ENCODE measurements at regions not wholly inside any gene's neighbourhood (a gene's known extent, or its start where the extent isn't known, plus 50 kb on each side); places are given as distances from the start of the nearest gene placed in this dataset.

DNA sequence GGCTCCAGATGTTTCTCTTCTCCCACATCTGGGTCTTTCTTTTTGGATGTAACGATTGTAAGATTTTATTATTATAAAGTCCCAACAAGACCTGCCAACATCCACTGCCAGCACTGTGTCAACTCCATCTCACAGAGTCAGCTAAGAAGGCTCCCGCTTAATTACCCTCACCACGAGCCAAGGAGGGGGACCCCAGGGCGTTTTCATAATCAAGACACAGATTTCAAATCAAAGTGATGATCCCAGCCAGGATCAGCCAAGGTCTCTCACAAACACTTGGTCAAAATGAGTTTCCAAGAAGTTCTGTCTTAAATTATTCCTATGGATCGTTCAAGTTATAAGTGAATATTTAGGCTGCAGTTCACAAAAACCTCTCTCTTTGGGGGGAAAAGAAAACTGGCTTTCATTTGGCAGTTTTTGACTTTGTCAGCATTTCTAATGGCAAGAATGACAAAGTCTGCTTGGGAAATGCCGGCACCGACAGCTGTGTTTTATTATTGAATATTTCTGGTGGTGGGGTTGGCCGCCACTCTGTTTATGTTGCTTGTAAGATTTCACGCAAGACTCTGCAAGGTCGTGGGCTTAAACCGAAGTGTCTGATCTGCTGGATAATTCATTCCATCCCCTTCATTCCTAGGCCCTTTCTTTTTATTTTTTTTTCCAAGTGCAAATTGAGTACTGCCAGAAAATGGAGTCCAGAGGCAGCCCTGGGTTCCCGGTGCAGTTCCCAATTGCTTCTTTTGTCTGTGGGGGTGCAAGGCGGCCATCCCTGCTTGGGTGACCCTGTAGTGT lies 170.2 kb upstream of the PMEPA1 start:
- no peak for DNase-seq (ENCODE audit: low spot score)

DNA sequence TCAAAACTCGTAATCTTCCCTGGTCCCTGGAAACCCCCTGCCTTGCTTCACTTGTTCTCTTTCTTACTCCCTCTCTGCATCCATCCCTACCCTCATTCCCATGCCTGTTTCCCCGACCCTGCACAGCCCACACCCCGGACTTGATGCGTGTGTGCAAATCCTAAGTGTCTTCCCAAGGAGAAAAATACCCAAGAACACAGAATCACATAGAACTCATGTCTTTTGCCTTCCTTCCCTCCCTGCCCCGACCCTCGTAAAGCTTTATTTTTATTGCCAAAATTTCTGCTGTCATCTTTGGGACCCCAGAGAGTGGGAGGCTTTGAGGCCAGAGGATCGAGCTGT lies 169.6 kb upstream of the PMEPA1 start:
- no peak for DNase-seq (ENCODE audit: low spot score)

DNA sequence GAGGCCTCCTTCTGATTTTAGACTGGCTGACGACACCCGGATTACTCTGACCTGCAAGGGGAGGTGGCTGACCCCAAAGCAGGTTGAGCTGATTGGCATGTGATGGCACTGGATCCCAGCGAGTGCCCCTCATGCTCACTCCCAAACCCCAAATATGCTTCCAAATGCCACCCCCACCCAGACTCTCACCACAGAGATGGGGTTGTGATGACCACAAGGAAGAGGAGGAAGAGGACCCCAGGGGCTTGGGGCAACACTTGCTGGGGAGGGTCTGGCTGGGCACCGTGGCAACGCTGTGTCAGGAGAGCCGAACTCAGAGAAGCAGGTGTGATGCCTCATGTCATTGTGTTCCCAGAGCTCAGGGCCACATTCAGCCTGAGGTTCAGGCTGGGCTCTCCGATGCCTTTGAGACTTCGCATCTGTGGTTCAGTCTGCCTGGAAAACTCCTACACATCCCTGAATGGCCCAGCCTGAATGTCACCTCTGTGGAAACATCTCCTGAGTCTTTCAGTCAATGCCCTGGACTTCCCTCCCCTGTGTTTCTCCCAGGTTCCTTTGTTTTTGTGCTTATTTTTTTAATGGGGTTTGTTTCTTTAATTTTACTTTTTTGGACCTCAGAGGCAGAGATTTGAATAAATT lies 169.1 kb upstream of the PMEPA1 start:
- DNase-seq (ENCODE audit: low spot score), result no peak

DNA sequence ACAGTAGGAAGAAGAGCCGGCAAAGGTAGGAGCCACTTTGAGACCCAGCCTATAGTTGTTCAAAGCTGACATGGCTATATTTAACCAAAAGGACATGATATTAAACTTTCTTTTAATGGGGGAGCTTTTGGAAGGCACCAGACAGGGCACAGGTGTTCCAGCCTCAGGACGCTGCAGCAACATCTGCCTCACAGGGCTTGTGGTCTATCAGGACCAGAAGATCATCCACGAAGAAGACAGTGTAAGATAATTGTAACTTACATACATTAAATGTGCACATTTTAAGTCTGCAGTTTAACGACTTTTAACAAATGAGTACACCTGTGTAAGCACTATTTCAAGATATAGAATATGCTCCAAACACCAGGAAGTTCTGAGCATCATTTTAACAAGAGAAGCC lies 168.2 kb upstream of the PMEPA1 start:
- DNase-seq (ENCODE audit: low spot score), result no peak

DNA sequence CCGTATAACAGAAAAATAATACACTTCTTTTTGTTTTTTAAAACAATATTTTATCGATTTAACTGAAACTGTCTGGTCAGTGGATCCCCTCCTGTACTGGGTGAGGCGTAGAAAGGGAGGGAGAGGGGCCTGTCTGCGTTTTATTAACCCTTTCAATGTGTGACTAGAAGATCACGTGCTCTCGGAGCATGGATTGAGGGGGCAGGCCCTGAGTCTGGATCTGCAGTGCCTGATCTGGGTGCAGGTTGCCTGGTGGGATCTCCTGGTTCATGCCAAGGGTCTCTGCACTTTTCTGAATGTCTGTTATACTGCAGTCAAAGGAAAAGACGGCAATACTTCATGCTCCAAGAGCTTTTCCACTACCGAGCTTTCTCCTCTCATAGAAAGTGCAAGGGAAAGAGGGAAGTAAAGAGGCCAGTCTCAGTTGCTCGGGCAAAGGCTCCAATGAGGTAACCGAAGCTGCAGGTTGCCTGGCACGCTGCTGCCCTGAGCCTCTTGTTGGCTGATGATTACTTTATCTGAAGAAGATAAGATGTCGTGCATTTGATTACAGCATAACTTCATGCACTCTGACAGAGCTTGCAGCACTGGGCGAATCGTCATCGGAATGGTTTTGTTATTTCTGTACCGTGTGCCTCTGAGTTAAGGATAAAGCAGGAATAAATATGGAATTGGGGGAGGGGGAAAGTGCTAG lies 167.5 kb upstream of the PMEPA1 start:
- no peak for DNase-seq (ENCODE audit: low spot score)

DNA sequence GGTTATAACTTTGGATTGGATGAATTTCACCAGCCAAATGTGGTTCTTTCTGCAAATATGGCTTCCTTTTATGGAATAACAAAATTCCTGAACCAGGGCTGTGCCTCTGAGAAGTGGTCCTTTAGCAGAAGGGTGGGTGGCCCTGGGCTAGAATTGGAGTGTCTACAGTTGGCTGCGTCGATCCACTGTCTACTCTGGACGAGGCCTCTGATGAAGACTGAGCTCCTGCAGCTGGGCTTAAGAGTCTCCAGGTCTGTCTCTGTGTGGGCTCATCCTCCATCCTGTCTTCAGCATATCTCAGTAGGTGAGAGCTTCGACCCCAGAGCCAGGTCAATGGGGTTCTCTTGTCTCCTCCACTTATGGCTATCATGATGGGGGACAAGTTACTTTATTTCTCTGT lies 166.3 kb upstream of the PMEPA1 start:
- DNase-seq (ENCODE audit: low spot score), result no peak

DNA sequence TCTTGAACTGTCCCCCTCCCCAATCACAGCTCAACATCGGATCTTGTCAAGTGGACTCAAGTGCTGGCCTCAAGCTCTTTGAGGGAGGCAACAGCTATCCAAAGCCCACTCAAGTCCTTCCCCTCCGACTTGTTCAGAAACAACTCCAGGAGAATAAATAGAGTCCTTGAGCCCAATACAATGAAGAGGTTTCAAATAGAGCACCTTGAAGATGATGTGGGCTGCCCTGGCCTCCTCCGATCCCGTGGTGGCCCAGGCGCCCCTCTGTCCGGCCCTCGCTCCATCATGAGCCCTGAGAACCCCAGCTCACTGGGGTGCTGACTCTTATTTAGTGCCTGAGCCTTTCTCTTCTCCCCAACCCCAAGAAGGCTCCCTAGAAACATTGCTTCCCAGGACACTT lies 164.3 kb upstream of the PMEPA1 start:
- DNase-seq (ENCODE audit: low spot score), result no peak

DNA sequence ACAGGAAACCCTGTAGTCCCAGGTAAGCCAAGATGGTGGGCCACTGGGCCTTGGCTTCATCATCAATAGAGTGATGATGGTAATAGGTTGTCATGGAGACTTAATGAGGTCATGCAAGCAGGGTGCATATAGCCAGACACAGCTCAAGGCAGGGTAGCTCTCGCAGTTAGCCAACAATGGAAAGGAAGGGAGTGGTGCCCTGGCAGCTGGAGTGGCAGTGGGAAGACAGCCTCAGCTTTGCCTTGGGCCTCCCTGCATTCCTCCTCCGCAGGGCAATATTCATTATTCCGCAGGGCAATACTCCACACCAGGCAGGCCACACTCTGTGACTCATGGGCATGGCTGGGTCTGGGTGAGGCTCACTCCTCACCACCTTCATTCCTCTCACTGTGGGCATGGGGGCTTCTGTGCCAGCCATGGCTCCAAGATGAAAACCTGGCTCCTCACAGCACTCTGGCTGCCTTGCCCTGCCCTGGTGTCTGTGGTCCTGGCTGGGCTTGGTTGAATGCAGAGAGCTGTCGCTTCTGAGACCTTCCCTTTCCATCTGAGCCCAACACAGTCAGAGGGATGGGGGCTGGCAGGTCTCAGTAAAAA lies 163.1 kb upstream of the PMEPA1 start:
- no peak for DNase-seq (ENCODE audit: low spot score)

DNA sequence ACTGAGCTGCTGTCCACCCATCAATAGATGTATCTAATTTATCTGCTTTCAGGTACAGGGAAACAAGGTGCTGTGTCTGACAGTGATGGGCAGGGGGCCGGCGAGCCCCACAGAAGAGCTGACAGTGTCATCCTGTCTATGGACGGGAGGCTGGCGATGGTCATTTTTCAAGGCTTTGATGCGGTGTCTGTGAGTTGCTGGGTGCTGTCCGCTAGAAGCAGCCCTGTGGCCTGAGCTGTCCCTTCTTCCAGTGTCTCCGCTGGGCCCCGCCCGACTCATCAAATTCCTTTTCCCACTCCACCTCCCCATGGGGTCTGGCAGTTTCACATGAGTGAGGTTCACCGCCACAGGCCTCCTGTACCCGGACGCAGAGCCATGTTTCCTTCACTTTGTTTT lies 161.4 kb upstream of the PMEPA1 start:
- no peak for DNase-seq (ENCODE audit: low spot score)

DNA sequence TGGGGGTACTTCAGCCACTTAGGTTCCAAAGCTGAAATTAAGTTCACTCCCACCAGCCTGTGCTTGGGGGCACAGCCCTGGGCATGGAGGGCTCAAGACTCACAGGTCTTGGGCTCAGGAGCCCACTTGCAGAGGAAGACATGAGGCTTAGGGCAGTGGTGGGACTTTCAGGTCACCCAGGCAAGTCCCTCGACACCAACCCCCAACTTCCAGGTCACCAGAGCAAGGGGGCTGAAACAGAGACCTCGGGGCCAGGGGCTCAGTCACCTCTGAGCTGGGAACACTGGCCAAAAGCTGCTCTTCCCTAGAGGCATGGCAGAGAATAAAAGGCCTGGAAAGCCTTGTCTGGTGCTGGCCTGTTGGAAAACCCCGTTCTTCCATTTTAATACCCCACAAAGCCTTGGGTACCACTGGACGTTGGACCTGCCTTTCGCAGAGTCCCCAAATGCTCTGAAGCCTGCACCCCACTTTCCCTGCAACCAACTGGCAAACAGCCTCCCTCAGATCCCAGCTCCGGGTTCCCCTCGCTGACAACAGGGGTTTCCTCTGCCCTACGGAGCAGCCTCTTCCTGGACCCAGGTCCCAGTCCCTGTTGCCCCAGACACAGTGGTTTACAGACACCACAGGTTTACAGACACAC lies 160.9 kb upstream of the PMEPA1 start:
- no peak for DNase-seq (ENCODE audit: low spot score)

DNA sequence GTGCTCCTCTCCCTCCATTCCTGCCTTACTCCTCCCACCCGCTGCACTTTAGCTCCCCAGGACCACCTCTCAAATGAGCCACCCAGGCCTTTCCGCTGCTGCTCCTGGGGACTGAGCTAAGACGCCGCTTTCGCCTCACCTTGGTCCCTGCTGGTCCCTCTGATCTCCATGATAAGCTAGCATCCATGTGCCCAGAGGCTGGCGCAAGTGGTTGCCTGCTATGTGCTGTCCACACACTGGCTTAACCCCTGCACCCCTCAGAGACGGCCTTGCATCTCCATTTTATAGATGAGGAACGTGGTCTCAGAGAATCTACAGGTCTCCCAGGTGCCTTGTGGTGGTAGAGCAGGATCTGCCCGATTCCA lies 160.1 kb upstream of the PMEPA1 start:
- no peak for DNase-seq (ENCODE audit: low spot score)

DNA sequence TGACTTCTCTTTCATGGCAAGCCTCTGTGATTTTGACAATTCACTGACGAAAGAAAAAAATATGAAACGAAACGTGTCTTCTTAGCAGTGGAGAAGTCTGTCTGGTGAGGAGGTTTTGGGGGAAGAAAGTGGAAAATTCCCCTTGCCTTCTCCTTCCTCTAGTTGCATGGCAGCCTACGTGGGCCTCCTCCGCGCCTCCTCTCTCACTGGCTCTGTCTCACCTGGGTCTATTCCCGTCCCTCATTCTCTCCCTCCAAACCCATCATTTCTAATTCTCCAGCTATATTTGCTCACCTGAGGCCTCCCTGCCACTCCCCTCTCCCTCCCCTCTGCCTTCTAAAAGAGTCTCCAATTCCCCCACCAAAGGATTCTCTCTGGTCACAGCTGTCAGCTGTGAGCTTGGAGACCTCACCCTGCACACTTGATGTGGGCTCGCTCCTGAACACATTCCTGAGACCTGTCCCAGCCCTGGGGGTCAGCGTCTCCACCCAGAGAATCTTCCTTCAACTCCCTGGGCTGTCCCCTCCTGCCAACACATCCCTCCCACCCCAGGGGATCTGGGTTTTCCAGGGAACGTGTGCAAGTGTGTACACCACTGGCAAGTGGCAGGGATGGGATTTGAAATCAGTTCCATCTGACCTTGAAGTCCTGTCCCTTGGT lies 159.6 kb upstream of the PMEPA1 start:
- DNase-seq (ENCODE audit: low spot score), result no peak

DNA sequence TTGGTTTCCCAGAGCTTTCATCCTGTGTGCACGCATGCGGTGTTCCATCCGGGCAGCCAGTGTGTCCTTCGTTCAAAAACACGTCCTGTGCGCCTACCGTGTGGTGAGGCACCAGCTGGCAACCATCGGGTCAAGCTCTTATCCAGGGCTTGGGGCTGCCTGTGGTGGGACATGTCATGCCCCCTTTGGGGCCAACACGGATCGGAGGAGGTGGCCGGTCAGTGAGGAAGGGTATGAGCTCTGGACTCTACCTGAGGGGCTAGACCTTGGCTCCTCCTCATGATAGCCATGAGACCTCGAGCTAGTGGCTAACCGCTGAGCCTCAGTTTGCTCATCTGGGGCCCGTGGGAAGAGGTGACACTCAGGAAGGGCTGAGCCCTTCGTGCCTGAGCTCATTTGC lies 158.5 kb upstream of the PMEPA1 start:
- no peak for DNase-seq (ENCODE audit: low spot score)

DNA sequence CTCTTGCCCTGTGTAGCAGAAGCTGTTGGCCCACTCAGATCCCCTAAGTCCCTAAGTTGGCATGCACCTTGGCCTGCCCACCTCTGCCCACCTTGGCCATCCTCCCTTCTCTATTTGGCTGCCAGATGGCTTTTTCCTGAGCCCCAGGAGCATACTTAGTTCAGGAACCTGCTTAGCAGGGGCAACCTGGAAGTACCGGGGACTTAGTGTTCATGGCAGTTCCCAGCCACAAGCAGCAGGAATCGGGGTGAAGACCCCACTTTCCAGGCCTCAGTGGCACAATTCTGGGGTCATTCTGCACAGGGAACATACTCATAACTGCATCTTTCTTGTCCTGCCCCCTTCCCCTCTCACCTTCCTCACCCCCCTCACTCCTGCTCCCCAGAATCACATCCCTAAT lies 158.0 kb upstream of the PMEPA1 start:
- no peak for DNase-seq (ENCODE audit: low spot score)

DNA sequence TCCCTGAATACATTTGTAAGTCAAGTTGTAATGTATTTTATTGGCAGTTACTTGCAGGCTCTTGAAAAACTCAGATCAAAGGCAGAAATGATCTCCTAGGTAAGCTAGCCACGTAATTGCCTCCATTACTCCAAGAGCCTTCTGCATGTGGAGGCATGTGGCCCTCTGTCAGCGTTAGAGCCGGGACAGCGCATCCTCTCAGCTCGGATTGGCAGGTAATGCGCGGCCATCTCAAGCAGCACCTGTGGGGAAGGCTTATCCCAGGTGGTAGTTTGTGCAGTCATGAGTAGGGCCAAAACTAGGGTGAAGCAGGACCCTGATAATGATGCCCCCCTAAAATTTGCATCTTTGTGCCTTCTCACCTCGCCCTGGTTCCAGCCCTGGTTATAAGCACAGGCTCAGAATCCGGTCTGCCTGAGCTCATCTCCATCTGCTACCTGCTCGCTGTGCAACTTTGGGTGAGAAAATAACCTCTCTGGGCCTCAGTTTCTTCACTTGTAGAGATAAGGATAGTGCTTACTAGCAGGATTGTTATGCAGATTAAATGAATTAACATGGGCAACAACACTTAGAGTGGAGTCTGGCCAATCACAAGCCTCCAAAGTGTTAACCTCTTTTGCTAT lies 157.5 kb upstream of the PMEPA1 start:
- DNase-seq (ENCODE audit: low spot score), result no peak

DNA sequence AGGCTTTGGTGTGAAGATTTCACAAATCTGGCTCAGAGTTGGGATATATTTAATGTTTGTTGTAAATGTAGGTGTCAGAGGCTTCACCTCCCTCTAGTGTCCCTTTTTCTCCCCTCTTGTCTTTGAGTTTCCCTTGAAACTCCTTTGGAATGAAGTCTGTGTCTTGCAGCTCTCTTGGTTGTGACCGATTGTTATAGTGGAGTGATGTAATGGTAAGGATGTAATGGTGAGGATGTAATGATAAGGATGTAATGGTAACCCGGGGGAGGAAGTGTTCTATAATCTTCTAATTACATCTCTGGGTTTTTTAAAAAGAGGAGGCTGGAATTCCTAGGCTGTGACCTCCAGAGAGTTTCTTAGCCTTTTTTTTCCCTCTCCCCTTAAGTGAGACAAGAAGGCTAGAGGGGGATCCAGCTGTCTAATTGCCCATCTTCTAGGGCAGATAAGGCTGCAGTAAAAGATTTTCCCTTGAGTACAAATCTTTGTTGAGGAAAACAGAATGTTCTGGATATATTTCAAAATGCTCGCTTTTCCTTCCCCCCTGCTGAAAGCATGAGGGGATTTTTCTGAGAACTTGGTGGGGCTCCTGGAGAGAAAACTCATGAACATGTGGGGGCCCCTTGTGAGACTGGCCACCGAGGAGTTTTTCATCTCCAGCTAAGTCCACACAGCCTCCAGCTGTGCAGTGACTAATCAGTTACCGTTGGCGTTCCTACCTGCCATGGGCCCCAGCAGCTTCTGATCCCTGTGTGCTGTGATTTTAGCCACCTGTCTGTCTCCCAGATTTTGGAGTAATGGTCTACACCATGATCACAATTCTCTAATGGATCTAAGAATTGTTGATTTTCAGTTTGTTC lies 156.7 kb upstream of the PMEPA1 start:
- DNase-seq (ENCODE audit: low spot score), result no peak

DNA sequence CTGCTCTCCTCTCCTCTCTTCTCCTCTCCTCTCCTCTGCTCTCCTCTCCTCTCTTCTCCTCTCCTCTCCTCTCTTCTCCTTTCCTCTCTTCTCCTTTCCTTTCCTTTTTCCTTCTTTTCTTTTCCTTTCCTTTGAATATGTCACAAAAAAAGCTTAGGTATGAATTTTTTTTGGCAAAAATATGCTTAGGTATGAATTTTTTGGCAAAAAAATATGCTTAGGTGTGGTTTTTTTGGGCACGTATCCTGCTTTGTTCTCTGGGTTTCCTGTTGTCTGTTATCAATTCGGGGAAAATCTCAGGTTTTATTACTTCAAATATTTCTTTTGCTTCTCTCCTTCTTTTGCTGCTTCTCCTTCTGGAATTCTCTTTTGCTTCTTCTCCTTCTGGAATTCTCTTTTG lies 155.5 kb upstream of the PMEPA1 start:
- DNase-seq (ENCODE audit: low spot score), result no peak

DNA sequence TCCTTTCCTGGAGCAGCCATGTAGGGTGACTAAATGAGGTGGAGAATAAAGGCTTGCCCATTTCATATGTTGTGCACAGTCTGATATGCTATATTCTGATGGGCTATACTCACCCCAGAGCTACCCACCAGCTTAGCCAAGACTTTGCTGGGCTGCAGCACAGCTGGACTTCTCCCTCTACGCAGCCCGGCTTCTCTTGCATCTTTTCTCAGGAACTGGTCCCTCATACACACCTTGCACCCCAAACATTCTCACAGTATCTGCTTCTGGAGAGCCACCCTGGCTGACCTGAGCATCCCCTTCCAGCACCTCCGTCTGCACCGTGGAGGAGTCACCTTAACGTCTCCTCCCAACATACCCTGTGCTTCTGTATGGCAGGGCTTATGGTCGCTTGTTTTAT lies 150.8 kb upstream of the PMEPA1 start:
- no peak for DNase-seq (ENCODE audit: low spot score)

DNA sequence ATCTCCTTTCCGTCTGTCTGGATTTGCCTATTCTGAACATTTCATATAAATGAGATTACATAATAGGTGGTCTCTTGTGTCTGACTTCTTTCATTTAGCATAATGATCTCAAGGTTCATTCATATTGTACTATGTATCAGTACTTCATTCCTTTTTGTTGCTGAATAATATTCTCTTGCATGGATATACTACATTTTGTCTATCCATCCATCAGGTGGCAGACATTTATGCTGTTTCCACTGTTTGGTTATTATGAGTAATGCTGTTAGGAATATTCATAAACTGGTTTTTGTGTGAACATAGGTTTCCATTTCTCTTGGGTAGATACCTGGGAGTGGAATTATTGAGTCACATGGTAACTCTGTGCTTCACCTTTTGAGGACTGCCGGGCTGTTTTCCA lies 148.2 kb upstream of the PMEPA1 start:
- no peak for DNase-seq (ENCODE audit: low spot score)

DNA sequence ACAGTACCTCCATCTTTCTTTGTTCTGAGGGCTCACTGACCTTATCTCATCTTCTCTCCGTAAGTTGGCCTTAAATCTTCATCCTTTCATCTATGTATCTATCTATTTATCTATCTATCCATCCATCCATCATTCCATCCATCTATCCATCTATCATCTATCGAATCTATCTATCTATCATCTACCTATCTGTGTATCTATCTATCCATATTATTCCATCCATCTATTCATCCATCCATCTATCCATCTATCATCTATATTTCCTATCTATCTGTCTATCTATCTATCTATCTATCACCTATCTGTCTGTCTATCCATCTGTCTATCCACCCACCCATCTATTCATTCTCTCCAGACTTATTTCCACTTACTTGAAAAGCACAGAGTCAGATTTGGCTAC lies 147.3 kb upstream of the PMEPA1 start:
- no peak for DNase-seq (ENCODE audit: low spot score)

DNA sequence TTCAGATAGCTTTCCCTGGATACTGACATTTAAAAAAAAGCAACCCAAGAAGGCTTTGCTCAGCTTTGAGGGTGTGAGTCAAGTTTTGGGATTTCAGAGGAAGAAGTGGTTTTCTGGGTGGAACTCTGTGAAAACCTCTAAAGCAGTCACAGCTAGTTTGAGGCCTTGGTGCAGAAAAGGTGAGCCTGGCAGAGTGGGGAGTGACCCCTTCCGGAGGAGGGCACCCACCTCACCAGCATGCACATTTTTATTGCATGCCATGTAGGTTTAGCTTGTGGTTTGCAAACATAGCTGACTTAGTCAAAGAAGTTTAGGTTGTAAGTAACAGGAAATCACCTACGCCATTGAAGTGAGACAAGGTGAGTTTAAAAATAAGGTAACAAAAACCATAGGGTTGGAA lies 146.8 kb upstream of the PMEPA1 start:
- DNase-seq (ENCODE audit: low spot score), result no peak
